ENCODE measurements at regions not wholly inside any gene's neighbourhood (a gene's known extent, or its start where the extent isn't known, plus 50 kb on each side); places are given as distances from the start of the nearest gene placed in this dataset.

DNA sequence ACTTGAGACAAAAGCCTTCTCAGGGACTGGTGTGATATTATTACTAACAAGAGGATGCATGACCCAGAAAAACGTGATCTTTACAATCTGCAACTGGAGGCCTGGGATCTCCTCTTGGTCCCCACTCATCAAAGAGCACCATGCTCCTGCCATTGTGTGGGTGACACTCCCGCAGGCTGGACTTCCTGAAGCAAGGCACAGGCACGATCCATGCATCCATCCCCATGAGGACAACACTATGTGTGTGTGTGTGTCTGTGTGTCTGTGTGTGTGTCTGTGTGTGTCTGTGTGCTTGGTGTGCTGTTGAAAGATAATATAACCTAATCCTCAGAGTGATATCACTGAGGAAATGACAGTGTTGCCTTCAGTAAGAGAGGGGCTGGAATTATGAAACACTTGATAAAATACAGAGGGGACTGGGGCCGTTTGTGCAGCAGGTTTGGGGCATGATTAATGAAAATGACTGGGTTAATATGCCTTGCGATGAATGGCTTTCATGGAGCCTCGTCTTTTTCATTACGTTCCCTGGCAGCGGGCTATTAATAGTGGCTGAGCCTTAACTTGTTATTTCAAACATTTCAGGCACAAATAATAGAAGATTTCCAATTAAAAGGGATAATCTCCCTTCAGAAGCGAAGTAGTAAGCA, 180.8 kb upstream of the TCERG1L start:
- TF ChIP-seq CTCF (IDR thresholded peaks at IDR 0.05) (no peak), POLR2AphosphoS5 (IDR thresholded peaks at IDR 0.05) (no peak)
